ENCODE measurements at regions not wholly inside any gene's neighbourhood (a gene's known extent, or its start where the extent isn't known, plus 50 kb on each side); places are given as distances from the start of the nearest gene placed in this dataset.

DNA sequence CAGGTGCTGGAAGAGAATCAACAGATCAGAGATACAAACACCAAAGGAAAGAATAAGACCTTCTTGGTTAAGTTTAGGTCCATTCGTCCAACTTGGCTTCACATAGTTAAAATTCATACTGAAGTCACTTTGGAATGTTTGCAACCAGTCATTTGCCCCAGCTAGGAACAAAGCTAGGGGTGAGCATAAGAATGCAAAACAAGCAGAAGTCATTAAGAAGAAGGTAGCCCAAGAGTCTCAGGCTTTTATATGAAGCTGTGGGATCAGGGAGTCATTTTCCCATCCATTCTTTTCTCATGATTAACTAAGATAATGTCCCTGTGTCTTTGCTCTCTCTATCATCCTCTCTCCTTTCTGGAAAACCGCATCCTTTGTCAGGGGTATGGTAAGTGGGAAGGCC, 51.5 kb upstream of the TMEM170B start (continued):
- TF ChIP-seq, protein P1, sequence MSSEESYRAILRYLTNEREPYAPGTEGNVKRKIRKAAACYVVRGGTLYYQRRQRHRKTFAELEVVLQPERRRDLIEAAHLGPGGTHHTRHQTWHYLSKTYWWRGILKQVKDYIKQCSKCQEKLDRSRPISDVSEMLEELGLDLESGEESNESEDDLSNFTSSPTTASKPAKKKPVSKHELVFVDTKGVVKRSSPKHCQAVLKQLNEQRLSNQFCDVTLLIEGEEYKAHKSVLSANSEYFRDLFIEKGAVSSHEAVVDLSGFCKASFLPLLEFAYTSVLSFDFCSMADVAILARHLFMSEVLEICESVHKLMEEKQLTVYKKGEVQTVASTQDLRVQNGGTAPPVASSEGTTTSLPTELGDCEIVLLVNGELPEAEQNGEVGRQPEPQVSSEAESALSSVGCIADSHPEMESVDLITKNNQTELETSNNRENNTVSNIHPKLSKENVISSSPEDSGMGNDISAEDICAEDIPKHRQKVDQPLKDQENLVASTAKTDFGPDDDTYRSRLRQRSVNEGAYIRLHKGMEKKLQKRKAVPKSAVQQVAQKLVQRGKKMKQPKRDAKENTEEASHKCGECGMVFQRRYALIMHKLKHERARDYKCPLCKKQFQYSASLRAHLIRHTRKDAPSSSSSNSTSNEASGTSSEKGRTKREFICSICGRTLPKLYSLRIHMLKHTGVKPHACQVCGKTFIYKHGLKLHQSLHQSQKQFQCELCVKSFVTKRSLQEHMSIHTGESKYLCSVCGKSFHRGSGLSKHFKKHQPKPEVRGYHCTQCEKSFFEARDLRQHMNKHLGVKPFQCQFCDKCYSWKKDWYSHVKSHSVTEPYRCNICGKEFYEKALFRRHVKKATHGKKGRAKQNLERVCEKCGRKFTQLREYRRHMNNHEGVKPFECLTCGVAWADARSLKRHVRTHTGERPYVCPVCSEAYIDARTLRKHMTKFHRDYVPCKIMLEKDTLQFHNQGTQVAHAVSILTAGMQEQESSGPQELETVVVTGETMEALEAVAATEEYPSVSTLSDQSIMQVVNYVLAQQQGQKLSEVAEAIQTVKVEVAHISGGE (tag by site-specific recombination; conservative IDR thresholded peaks at IDR 0.05; ENCODE audit: low read depth) = no peak
- TF ChIP-seq WT1 (tag by site-specific recombination; IDR thresholded peaks at IDR 0.05) (no peak), ZNF747 (tag by site-specific recombination; IDR thresholded peaks at IDR 0.05) (no peak)

DNA sequence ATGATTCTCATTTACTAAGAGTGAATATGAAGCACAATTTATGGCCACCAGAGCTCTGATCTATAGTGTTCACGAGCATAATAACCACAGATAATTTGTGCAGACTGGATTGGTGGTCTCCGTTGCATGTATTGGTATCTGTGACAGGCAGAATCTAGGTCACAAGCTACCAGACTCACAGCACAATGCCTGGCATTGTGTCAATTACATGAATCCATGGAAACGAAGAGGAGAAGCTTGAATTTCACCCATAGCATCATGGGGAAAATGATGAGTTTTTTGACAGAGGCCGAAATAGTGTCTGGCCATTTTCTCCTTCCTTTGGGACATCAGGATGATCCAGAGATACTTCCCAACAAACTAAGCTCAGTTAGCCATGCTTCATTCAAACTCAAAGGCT, 52.3 kb upstream of the TMEM170B start:
- TF ChIP-seq ZNF843 (tag by site-specific recombination; IDR thresholded peaks at IDR 0.05) (no peak), ZNF214 (tag by site-specific recombination; IDR thresholded peaks at IDR 0.05; ENCODE audit: borderline replicate concordance) (no peak), ZBTB21 (tag by site-specific recombination; IDR thresholded peaks at IDR 0.05) (no peak), GLI2 (tag by site-specific recombination; IDR thresholded peaks at IDR 0.05; ENCODE audit: borderline replicate concordance, low read depth) (no peak), ZNF670 (tag by site-specific recombination; IDR thresholded peaks at IDR 0.05; ENCODE audit: low read depth) (no peak), GLIS2 (tag by site-specific recombination; IDR thresholded peaks at IDR 0.05) (no peak), ZNF138 (tag by site-specific recombination; IDR thresholded peaks at IDR 0.05; ENCODE audit: borderline replicate concordance) (no peak), ZNF416 (tag by site-specific recombination; IDR thresholded peaks at IDR 0.05) (no peak), HOXD13 (CRISPR knock-in tag; IDR thresholded peaks at IDR 0.05; ENCODE audit: borderline replicate concordance) (no peak)
- Histone ChIP-seq H3K4me3 (ENCODE audit: low read depth, low read length) (no peak overlapping the region), H3K27ac (ENCODE audit: extremely low read depth, low read depth, low read length) (no peak overlapping the region), H3K36me3 (ENCODE audit: control insufficient read depth in 2 of 2, insufficient read depth in 1 of 2, low read length in 2 of 2) (no peaks in the 10 kb centered on the region), H3K4me1 (ENCODE audit: control insufficient read depth, insufficient read depth, low read length) (no peaks in the 10 kb centered on the region), H3K9me3 (ENCODE audit: control insufficient read depth, insufficient read depth, low read depth, low read length) (no peaks in the 10 kb centered on the region)
- CTCF ChIA-PET = interaction anchor here (0.6 to 5.5 kb wide), 6 partner anchors 9 to 787 kb away, joined by 3 to 49 read pairs (median 3); no protein-coding TSS in a partner anchor
- POLR2A ChIA-PET = interaction anchor here (1.1 kb wide), 1 partner anchor 391 kb away, joined by 4 read pairs; the partner anchor contains the start of gene SMIM13

DNA sequence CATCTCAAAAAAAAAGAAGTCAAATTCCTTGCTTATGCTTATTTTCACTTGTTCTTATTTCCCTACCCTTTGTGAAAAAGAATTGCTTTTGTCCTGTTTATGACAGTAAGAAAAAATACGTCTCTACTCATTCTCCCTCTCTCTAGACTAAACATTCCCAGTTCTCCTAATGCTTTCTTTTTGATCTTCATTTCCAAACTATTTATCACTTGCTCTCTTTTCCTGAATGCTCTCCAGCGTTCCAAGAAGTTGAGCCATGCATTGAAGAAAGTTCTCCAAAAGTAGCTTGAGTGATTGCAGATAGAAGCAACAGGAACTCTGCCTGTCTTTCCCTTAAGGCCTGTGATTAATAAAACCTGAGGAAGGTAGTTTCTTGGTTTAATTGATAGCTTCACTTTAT, 53.1 kb upstream of the TMEM170B start:
- CTCF ChIA-PET = interaction anchor here (0.7 to 5.5 kb wide), 3 partner anchors 10 to 1013 kb away, joined by 3 to 49 read pairs (median 5); no protein-coding TSS in a partner anchor
- POLR2A ChIA-PET = interaction anchor here (1.1 kb wide), 1 partner anchor 390 kb away, joined by 4 read pairs; the partner anchor contains the start of gene SMIM13
- no peak overlapping the region for H3K27ac ChIP-seq (ENCODE audit: extremely low read depth, low read depth, low read length)
- TF ChIP-seq PRDM1 (tag by site-specific recombination; IDR thresholded peaks at IDR 0.05) (no peak), ZBTB48 (tag by site-specific recombination; IDR thresholded peaks at IDR 0.05) (no peak), ZNF777 (tag by site-specific recombination; IDR thresholded peaks at IDR 0.05; ENCODE audit: borderline replicate concordance) (no peak), ZNF426 (tag by site-specific recombination; IDR thresholded peaks at IDR 0.05) (no peak), HOXC10 (CRISPR knock-in tag; IDR thresholded peaks at IDR 0.05) (no peak), ZNF48 (tag by site-specific recombination; IDR thresholded peaks at IDR 0.05) (no peak), ZNF175 (tag by site-specific recombination; IDR thresholded peaks at IDR 0.05) (no peak), ZNF621 (tag by site-specific recombination; IDR thresholded peaks at IDR 0.05) (no peak), ZNF433 (tag by site-specific recombination; IDR thresholded peaks at IDR 0.05; ENCODE audit: low read depth) (no peak), ZNF311 (tag by site-specific recombination; IDR thresholded peaks at IDR 0.05; ENCODE audit: borderline replicate concordance) (no peak), MEIS1 (CRISPR knock-in tag; IDR thresholded peaks at IDR 0.05; ENCODE audit: borderline replicate concordance) (no peak)
- TF ChIP-seq, protein P2, sequence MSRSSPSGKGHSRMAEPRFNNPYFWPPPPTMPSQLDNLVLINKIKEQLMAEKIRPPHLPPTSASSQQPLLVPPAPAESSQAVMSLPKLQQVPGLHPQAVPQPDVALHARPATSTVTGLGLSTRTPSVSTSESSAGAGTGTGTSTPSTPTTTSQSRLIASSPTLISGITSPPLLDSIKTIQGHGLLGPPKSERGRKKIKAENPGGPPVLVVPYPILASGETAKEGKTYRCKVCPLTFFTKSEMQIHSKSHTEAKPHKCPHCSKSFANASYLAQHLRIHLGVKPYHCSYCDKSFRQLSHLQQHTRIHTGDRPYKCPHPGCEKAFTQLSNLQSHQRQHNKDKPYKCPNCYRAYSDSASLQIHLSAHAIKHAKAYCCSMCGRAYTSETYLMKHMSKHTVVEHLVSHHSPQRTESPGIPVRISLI (tag by site-specific recombination; IDR thresholded peaks at IDR 0.05) = no peak
- TF ChIP-seq, protein P3, sequence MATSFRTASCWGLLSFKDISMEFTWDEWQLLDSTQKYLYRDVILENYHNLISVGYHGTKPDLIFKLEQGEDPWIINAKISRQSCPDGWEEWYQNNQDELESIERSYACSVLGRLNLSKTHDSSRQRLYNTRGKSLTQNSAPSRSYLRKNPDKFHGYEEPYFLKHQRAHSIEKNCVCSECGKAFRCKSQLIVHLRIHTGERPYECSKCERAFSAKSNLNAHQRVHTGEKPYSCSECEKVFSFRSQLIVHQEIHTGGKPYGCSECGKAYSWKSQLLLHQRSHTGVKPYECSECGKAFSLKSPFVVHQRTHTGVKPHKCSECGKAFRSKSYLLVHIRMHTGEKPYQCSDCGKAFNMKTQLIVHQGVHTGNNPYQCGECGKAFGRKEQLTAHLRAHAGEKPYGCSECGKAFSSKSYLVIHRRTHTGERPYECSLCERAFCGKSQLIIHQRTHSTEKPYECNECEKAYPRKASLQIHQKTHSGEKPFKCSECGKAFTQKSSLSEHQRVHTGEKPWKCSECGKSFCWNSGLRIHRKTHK (tag by site-specific recombination; IDR thresholded peaks at IDR 0.05) = no peak

More for the DNA sequence above, 53.1 kb upstream of the TMEM170B start:
- Histone ChIP-seq H3K36me3 (ENCODE audit: control insufficient read depth in 2 of 2, insufficient read depth in 1 of 2, low read length in 2 of 2) (no peaks in the 10 kb centered on the region), H3K4me3 (ENCODE audit: low read depth, low read length) (no peak overlapping the region), H3K4me1 (ENCODE audit: control insufficient read depth, insufficient read depth, low read length) (no peaks in the 10 kb centered on the region), H3K9me3 (ENCODE audit: control insufficient read depth, insufficient read depth, low read depth, low read length) (no peaks in the 10 kb centered on the region)
